ENCODE measurements at regions not wholly inside any gene's neighbourhood (a gene's known extent, or its start where the extent isn't known, plus 50 kb on each side); places are given as distances from the start of the nearest gene placed in this dataset.

DNA sequence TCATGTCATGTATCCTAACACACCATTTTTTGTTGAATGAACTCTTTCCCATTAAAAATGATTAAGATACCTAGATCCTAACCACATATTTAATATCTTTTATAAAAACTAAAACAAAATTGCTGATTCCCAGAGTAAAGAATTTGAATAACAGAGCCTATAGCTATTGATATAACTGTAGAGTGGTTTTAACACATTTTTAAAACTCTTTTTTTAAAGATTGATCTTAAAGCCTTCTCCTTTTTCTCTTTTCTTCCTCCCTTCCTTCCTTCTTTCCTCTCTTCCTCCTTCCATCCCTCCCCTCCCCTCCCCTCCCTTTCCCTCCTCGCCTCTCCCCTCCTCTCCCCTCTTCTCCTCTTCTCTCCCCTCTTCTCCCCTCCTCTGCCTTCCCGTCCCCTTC lies 605.4 kb upstream of the FZD8 start:
- H3K4me2 ChIP-seq (ENCODE audit: insufficient read depth in 1 of 2, low read depth in 2 of 2, low read length in 2 of 2) = no peak overlapping the region
- H2AK5ac ChIP-seq (ENCODE audit: low read depth, low read length) = no peak overlapping the region
- H3K79me2 ChIP-seq (ENCODE audit: control insufficient read depth in 1 of 2, insufficient read depth in 2 of 2, low read length in 2 of 2) = no peaks in the 10 kb centered on the region
- H3K36me3 ChIP-seq (ENCODE audit: control insufficient read depth in 2 of 4, insufficient read depth in 4 of 4, low read length in 3 of 4) = no peaks in the 10 kb centered on the region
- CTCF ChIA-PET (ENCODE audit: partially characterized antibody) = interaction anchor here (1.4 kb wide), 1 partner anchor 478 kb away, joined by 4 read pairs; no protein-coding TSS in a partner anchor
- H3K27me3 ChIP-seq (replicated peaks in 1 of 4; ENCODE audit: control insufficient read depth in 3 of 4, extremely low read depth in 1 of 4, insufficient read depth in 3 of 4, low read length in 3 of 4) = no peaks in the 10 kb centered on the region
- no peak overlapping the region for H3K9ac ChIP-seq (replicated peaks in 1 of 4; ENCODE audit: extremely low read depth in 1 of 4, low read depth in 3 of 4, low read length in 3 of 4)
- no peak overlapping the region for H4K8ac ChIP-seq (ENCODE audit: extremely low read depth, insufficient read depth, low read length)
- H2BK12ac ChIP-seq (ENCODE audit: low read depth, low read length) = no peak overlapping the region
- no peaks in the 10 kb centered on the region for H3K79me1 ChIP-seq (ENCODE audit: low read depth, low read length)
- H3K23ac ChIP-seq (ENCODE audit: insufficient read length) = no peak overlapping the region
- DNase-seq (ENCODE audit: low read depth in 1 of 2, low spot score in 2 of 2) (no peak), FAIRE-seq (no peak)
- no peak overlapping the region for H3K56ac ChIP-seq (replicated peaks; ENCODE audit: insufficient read length, low read depth, low read length)
- no peak overlapping the region for H2BK15ac ChIP-seq (ENCODE audit: low read length)
- no peaks in the 10 kb centered on the region for H3K4me1 ChIP-seq (replicated peaks in 1 of 4; ENCODE audit: control insufficient read depth in 3 of 4, insufficient read depth in 4 of 4, low read length in 3 of 4)
- H3K9me3 ChIP-seq (ENCODE audit: insufficient read depth in 2 of 2, low read depth in 1 of 2, low read length in 1 of 2) = 0 out of 4 replicates have a peak, but pooled peaks cover 0 to 3% of the 10 kb centered on the region in 2 experiments
- H2BK120ac ChIP-seq (replicated peaks; ENCODE audit: low read depth, low read length) = no peak overlapping the region
- H4K91ac ChIP-seq (replicated peaks; ENCODE audit: insufficient read length, low read length) = no peak overlapping the region
- H4K5ac ChIP-seq (ENCODE audit: insufficient read length, low read depth, low read length) = no peak overlapping the region
- no peak overlapping the region for H3K4me3 ChIP-seq (ENCODE audit: extremely low read depth in 1 of 4, insufficient read depth in 2 of 4, low read depth in 3 of 4, low read length in 4 of 4)
- no peak overlapping the region for H3K14ac ChIP-seq (ENCODE audit: insufficient read length)
- no peak overlapping the region for H2BK5ac ChIP-seq (ENCODE audit: low read depth, low read length)
- no peak overlapping the region for H2AFZ ChIP-seq (ENCODE audit: low read length)
- no peak overlapping the region for H3K18ac ChIP-seq (ENCODE audit: extremely low read depth, low read length)
- H4K20me1 ChIP-seq (replicated peaks in 1 of 2; ENCODE audit: control insufficient read depth in 1 of 2, insufficient read depth in 2 of 2, low read length in 2 of 2) = no peaks in the 10 kb centered on the region
- no peak overlapping the region for H3K4ac ChIP-seq (replicated peaks; ENCODE audit: insufficient read length, low read depth, low read length)
- 11 to 32% methylated on average over 1 of the region's 2 CpGs for WGBS, 2 experiments (ENCODE audit: extremely low coverage in 1 of 2, insufficient coverage in 1 of 2, insufficient read length in 1 of 2, insufficient replicate concordance in 2 of 2, low coverage in 1 of 2, low lambda C conversion rate in 2 of 2, missing lambda C conversion rate in 1 of 2)
- H3K27ac ChIP-seq (ENCODE audit: low read depth, low read length) = no peak overlapping the region
- no peaks in the 10 kb centered on the region for H3K23me2 ChIP-seq (ENCODE audit: low read depth, low read length)
- no peak overlapping the region for H2BK20ac ChIP-seq (ENCODE audit: low read length)
- POLR2A ChIA-PET (ENCODE audit: partially characterized antibody) = no interaction called here
- TF ChIP-seq RNF2 (IDR thresholded peaks at IDR 0.05; ENCODE audit: borderline replicate concordance, low read depth, low read length, missing control alignments, poor library complexity, severe bottlenecking) (no peak), SRF (IDR thresholded peaks at IDR 0.05; ENCODE audit: low read depth, low read length) (no peak), ATF3 (IDR thresholded peaks at IDR 0.05; ENCODE audit: insufficient read depth, low read depth, low read length) (no peak), TCF12 (IDR thresholded peaks at IDR 0.05; ENCODE audit: low read depth, low read length) (no peak), RAD21 (IDR thresholded peaks at IDR 0.05 in 1 of 2, conservative IDR thresholded peaks at IDR 0.05 in 1 of 2; ENCODE audit: low read depth in 2 of 2, low read length in 2 of 2) (no peak), TAF7 (optimal IDR thresholded peaks at IDR 0.05; ENCODE audit: borderline replicate concordance, low read depth, low read length) (no peak), BRCA1 (IDR thresholded peaks at IDR 0.05; ENCODE audit: low read depth, low read length) (no peak), RBBP5 (IDR thresholded peaks at IDR 0.05; ENCODE audit: borderline replicate concordance, low read depth, low read length) (no peak), POLR2A (IDR thresholded peaks at IDR 0.05; ENCODE audit: control extremely low read depth in 1 of 2, low read depth in 2 of 2, low read length in 2 of 2) (no peak), TBP (IDR thresholded peaks at IDR 0.05; ENCODE audit: low read depth, low read length) (no peak), EGR1 (IDR thresholded peaks at IDR 0.05; ENCODE audit: borderline replicate concordance, low read depth, low read length) (no peak), CREB1 (IDR thresholded peaks at IDR 0.05) (no peak), SP1 (IDR thresholded peaks at IDR 0.05; ENCODE audit: low read depth, low read length) (no peak)
- TF ChIP-seq, protein P1, sequence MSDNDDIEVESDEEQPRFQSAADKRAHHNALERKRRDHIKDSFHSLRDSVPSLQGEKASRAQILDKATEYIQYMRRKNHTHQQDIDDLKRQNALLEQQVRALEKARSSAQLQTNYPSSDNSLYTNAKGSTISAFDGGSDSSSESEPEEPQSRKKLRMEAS (IDR thresholded peaks at IDR 0.05) = no peak
